GM18502 (cell line): ENCODE measurements at regions not wholly inside any gene's neighbourhood (a gene's known extent, or its start where the extent isn't known, plus 50 kb on each side); places are given as distances from the start of the nearest gene placed in this dataset.

Source experiments
- ATAC-seq: cut with Tn5 transposase; IDR thresholded peaks from one replicate; pipeline ENCODE4 v1.9.1; 2021; ENCODE audit warnings: mild to moderate bottlenecking; ENCODE audit not compliant: unreplicated experiment, poor library complexity

GRCh38 chr9:7273575-7273974, 515.8 kb downstream of the KDM4C start:
- ATAC-seq = no peak

- ATAC-seq = no peak
Observed at GRCh38 chr9:7266911-7267595, 509.3 kb downstream of the KDM4C start.

GRCh38 chr9:7265181-7265580, 507.4 kb downstream of the KDM4C start:
- no peak for ATAC-seq

GRCh38 chr9:7259544-7260241, 501.9 kb downstream of the KDM4C start:
- no peak for ATAC-seq

- ATAC-seq = no peak
Observed at GRCh38 chr9:7258688-7259396, 501.1 kb downstream of the KDM4C start.

- no peak for ATAC-seq
Observed at GRCh38 chr9:7246917-7247522, 489.2 kb downstream of the KDM4C start.

GRCh38 chr9:7245976-7246580, 488.3 kb downstream of the KDM4C start:
- ATAC-seq = no peak

GRCh38 chr9:7243838-7244237, 486.1 kb downstream of the KDM4C start:
- ATAC-seq = no peak

- no peak for ATAC-seq
Observed at GRCh38 chr9:7242126-7242525, 484.4 kb downstream of the KDM4C start.

GRCh38 chr9:7241694-7242093, 483.9 kb downstream of the KDM4C start:
- no peak for ATAC-seq

- no peak for ATAC-seq
Observed at GRCh38 chr9:7240569-7241311, 483.0 kb downstream of the KDM4C start.

GRCh38 chr9:7239708-7240107, 481.9 kb downstream of the KDM4C start:
- ATAC-seq = no peak

- no peak for ATAC-seq
Observed at GRCh38 chr9:7238247-7238637, 480.5 kb downstream of the KDM4C start.

- no peak for ATAC-seq
Observed at GRCh38 chr9:7237473-7238246, 479.9 kb downstream of the KDM4C start.

GRCh38 chr9:7236186-7236585, 478.4 kb downstream of the KDM4C start:
- no peak for ATAC-seq

- ATAC-seq = peak; percentile 86
Observed at GRCh38 chr9:7234144-7234543, 476.4 kb downstream of the KDM4C start.

GRCh38 chr9:7229571-7229970, 471.8 kb downstream of the KDM4C start:
- ATAC-seq = no peak

GRCh38 chr9:7228726-7229125, 471.0 kb downstream of the KDM4C start:
- no peak for ATAC-seq

- no peak for ATAC-seq
Observed at GRCh38 chr9:7227951-7228350, 470.2 kb downstream of the KDM4C start.
